ENCODE measurements at regions not wholly inside any gene's neighbourhood (a gene's known extent, or its start where the extent isn't known, plus 50 kb on each side); places are given as distances from the start of the nearest gene placed in this dataset.

- TF ChIP-seq CTCF (IDR thresholded peaks at IDR 0.05) (no peak), EZH2 (IDR thresholded peaks at IDR 0.05) (no peak)
Measured at GRCh38 chr11:23594755-23595154, 734.5 kb upstream of the CCDC179 start.

All from neural progenitor cell (in vitro differentiated cells).